Thyroid gland (tissue), 4 donors: ENCODE measurements at regions not wholly inside any gene's neighbourhood (a gene's known extent, or its start where the extent isn't known, plus 50 kb on each side); places are given as distances from the start of the nearest gene placed in this dataset.

ENCODE experiments used
- DNase-seq, 2 donors: peaks; one replicate each; pipeline ENCODE4 v3.0.0-alpha.2; 2019
- H3K27ac ChIP-seq, 3 donors: fragments of 200-600 bp; sonication (generic); 1 replicate in 2 of 3; 2 replicates in 1 of 3; pipeline ENCODE4 v1.5.1; 2016 to 2019; ENCODE audit warnings: mild to moderate bottlenecking in 1 of 3, moderate library complexity in 1 of 3
- H3K27me3 ChIP-seq: fragments of 200-600 bp; sonication (generic); one replicate; pipeline ENCODE4 v1.5.1; 2019
- H3K36me3 ChIP-seq, 2 donors: fragments of 200-600 bp; sonication (generic); one replicate each; pipeline ENCODE4 v1.5.1; 2016 to 2019
- H3K4me1 ChIP-seq, 2 donors: fragments of 200-600 bp; sonication (generic); one replicate each; pipeline ENCODE4 v1.5.1; 2017 to 2019
- H3K4me3 ChIP-seq, 3 donors: fragments of 200-600 bp; sonication (generic); replicated peaks in 1 of 3; 1 replicate in 2 of 3; 2 replicates in 1 of 3; pipeline ENCODE4 v1.5.1; 2016; ENCODE audit warnings: mild to moderate bottlenecking in 1 of 3
- H3K9me3 ChIP-seq: fragments of 200-600 bp; sonication (generic); one replicate; pipeline ENCODE4 v1.5.1; 2017
- CTCF ChIP-seq, 6 experiments: fragments of 200-600 bp in 3 of 6; fragments of 450-650 bp in 3 of 6; sonication (generic) in 3 of 6; IDR thresholded peaks; one replicate each; pipeline ENCODE4 v1.5.1; 2016 to 2019; ENCODE audit warnings: antibody characterized with exemption in 6 of 6, mild to moderate bottlenecking in 2 of 6, inconsistent platforms in 1 of 6, moderate library complexity in 1 of 6
- POLR2A ChIP-seq, 2 donors: fragments of 450-650 bp; IDR thresholded peaks; one replicate each; pipeline ENCODE4 v1.6.1; 2017; ENCODE audit warnings: antibody characterized with exemption in 2 of 2, mild to moderate bottlenecking in 2 of 2, moderate library complexity in 1 of 2
- WGBS, 2 donors: methylation state at CpG; one replicate each; pipeline ENCODE4 v1.1.5; 2017; 5-methylcytosine and 5-hydroxymethylcytosine counted together
- intact Hi-C: fragments of 100-400 bp; cut with DNase I; formaldehyde crosslinking; loops from one replicate; pipeline ENCODE4 v1.15.1; 2023

DNA sequence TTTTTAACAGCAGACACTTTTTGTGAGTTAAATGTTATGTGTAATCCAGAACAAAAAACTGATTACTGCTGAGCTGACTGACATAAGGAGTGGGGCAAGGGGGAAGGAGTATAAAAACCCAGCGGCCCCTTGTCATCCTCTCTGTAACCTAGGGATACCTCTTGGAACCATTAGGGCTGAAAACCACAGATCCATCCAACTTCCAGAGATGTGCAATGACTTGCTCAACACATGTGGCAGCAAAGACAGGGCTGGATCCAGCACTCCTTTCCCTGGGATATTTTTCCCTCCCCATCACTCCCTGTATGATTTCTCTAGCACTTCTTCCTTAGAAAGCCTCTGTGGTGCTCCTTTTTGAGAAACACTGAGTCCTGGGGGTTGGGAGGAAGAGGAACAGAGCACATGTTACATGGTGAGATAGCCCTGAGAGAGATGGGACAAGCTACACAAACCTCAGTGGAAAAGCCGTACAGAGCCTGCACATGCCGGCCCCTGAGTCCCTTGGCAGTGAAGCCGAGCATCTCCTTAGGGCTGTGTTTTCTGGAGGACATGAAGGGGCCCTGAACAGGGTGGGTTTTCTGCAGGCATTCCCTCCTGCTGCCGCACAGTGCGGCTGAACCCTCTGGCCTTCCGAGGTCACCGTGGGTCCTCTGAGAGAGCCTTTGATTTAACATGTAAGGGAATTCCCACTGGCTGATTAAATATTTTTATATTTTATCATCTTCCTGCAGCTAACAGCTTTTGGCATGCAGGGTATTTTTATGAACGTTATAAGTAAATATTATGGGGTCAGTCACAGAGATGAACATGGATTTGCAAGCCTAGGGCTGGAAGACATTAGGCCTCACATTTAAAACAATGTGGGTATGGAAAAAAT is 219.9 kb downstream of the COG6 start:
- peak overlapping the region in 1 of 3 donors; percentile 5 for H3K27ac ChIP-seq
- intact Hi-C loops = no loop called here

GRCh38 chr13:39876258-39876657 is 220.8 kb downstream of the COG6 start:
- no peak for TF ChIP-seq POLR2A (IDR thresholded peaks at IDR 0.05)
- TF ChIP-seq CTCF (IDR thresholded peaks at IDR 0.05) = no peak
- WGBS, 2 donors = 90 to 94% methylated on average over 3 of the region's 3 CpGs
- no peaks in the 10 kb centered on the region for H3K9me3 ChIP-seq
- no peaks in the 10 kb centered on the region for H3K27me3 ChIP-seq
- H3K4me1 ChIP-seq = no peaks in the 10 kb centered on the region
- intact Hi-C loops = no loop called here
- no peak overlapping the region for H3K27ac ChIP-seq
- no peak overlapping the region for H3K4me3 ChIP-seq
- no peak for DNase-seq
- no peaks in the 10 kb centered on the region for H3K36me3 ChIP-seq

More for the DNA sequence above, 219.9 kb downstream of the COG6 start:
- Histone ChIP-seq H3K4me1 (no peaks in the 10 kb centered on the region), H3K9me3 (no peaks in the 10 kb centered on the region), H3K4me3 (no peak overlapping the region), H3K36me3 (no peaks in the 10 kb centered on the region), H3K27me3 (no peaks in the 10 kb centered on the region)
- 75 to 80% methylated on average over 9 of the region's 9 CpGs for WGBS, 2 donors
- no peak for DNase-seq
- TF ChIP-seq CTCF (IDR thresholded peaks at IDR 0.05) = no peak
- TF ChIP-seq POLR2A (IDR thresholded peaks at IDR 0.05) = no peak

DNA sequence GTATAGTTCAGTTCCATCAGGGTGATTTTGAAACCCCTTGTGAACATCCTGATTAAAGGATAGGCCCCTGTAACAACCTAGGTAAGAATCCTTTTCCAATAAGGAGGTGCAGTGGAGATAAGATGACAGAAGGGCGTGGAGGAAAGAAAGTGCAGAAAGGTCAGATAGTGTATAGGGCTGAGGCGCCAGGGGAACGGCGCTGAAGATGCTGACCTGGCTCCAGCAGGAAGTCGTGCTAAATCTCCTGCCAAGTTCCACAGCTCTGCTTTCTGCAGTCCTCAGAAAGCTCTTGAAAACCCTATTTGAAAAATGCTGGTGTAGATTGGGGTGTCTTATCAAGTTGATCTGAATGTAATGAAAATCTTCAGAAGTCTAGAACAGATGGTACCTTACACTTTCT is 221.7 kb downstream of the COG6 start:
- Histone ChIP-seq H3K27me3 (no peaks in the 10 kb centered on the region), H3K4me3 (no peak overlapping the region), H3K4me1 (no peaks in the 10 kb centered on the region), H3K27ac (no peak overlapping the region), H3K9me3 (no peaks in the 10 kb centered on the region), H3K36me3 (no peaks in the 10 kb centered on the region)
- intact Hi-C loops = no loop called here
- no peak for DNase-seq
- TF ChIP-seq CTCF (IDR thresholded peaks at IDR 0.05) (no peak), POLR2A (IDR thresholded peaks at IDR 0.05) (no peak)
- WGBS, 2 donors = 57 to 72% methylated on average over 5 of the region's 5 CpGs

DNA sequence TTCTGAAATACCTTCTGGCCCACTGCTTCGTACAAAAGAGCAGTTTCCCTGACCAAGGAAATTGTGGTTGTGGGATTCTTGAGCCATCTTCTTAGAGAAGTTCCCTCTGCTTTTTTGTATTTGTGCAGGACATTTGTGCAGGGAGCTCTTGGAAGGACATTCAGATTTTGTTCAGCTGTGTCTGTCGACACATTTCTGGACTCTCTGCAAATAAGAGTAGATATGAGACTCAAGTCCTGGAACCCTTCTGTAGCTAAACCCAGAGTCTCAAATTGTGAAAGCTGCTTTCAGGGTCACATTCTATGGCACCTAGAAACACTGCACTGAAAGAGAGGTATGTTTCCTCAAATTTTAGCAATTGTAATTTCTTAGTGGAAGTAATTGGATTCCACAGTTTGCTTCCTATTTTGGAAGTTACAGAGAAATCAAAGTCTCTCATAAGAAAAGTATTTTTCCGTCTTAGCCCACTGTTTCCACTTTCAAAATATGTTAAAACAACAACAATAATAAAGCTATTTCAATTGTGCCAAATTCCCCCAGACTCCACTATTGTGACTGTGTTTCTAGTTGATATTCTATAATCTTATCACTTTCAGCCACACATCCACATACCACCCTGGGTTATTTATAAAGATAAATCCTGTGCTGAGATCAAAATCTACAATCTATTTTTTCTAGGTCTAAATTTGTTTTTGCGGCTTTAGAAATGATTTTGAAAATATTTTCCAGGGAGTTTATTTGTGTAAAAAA is 224.0 kb downstream of the COG6 start:
- H3K27ac ChIP-seq = no peak overlapping the region
- H3K9me3 ChIP-seq = no peaks in the 10 kb centered on the region
- H3K4me1 ChIP-seq = no peaks in the 10 kb centered on the region
- no peaks in the 10 kb centered on the region for H3K27me3 ChIP-seq
- no peak for TF ChIP-seq CTCF (IDR thresholded peaks at IDR 0.05)
- no peak for TF ChIP-seq POLR2A (IDR thresholded peaks at IDR 0.05)
- WGBS, 2 donors = 79% methylated on average over 4 of the region's 4 CpGs
- no peak for DNase-seq
- no peaks in the 10 kb centered on the region for H3K36me3 ChIP-seq
- intact Hi-C loops = no loop called here
- no peak overlapping the region for H3K4me3 ChIP-seq

DNA sequence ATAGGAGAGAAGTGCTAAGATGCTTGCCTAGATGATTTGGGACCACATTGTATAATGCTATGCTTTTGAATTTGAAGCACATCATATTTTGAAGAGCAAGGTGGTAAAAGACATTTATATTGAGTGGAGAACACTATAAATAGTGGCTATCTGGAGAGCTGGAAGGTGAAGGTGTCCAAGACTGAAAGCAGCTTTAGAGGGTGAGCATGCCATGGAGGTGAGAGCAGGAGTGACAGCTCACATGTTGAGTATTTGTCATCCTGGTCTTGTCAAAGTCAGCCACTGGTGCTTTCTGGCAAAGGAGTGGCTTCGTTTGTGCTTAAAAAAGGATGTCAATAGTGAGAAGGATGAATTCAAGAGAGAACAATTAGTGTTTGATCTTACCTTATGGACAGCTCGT is 225.9 kb downstream of the COG6 start:
- DNase-seq = no peak
- WGBS, 2 donors = 45 to 54% methylated on average over 2 of the region's 2 CpGs
- no peak for TF ChIP-seq CTCF (IDR thresholded peaks at IDR 0.05)
- no peaks in the 10 kb centered on the region for H3K27me3 ChIP-seq
- no peak overlapping the region for H3K27ac ChIP-seq
- intact Hi-C loops = no loop called here
- no peaks in the 10 kb centered on the region for H3K9me3 ChIP-seq
- H3K4me3 ChIP-seq = no peak overlapping the region
- H3K4me1 ChIP-seq = no peaks in the 10 kb centered on the region
- no peaks in the 10 kb centered on the region for H3K36me3 ChIP-seq
